ENCODE measurements at regions not wholly inside any gene's neighbourhood (a gene's known extent, or its start where the extent isn't known, plus 50 kb on each side); places are given as distances from the start of the nearest gene placed in this dataset.

DNA sequence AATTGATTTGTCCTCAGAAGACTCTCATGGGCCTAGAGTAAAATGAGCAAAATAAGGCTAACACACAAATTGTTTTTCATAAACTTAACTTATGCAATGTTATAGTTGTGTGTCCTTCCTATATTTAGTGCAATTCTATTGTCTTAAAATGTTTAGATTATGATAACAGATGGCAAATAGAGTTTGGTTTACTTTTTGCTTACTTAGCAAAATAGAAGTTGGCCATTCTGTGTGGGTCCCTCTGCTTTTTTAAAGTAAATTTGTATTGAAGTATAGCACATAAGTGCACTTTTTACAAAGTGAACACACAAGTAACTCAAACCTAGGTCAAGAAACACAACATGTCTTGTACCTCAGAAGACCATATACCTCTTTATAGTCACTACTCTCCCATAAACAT is 150.6 kb upstream of the RARB start:
- DNase-seq (ENCODE audit: extremely low spot score), result no peak
- H3K27ac ChIP-seq (replicated peaks in 1 of 4), result no peak overlapping the region
- no peaks in the 10 kb centered on the region for H3K9me3 ChIP-seq
- TF ChIP-seq POLR2A (IDR thresholded peaks at IDR 0.05; ENCODE audit: low read depth) (no peak), EP300 (IDR thresholded peaks at IDR 0.05) (no peak), POLR2AphosphoS5 (IDR thresholded peaks at IDR 0.05) (no peak)
- TF ChIP-seq, protein P1, sequence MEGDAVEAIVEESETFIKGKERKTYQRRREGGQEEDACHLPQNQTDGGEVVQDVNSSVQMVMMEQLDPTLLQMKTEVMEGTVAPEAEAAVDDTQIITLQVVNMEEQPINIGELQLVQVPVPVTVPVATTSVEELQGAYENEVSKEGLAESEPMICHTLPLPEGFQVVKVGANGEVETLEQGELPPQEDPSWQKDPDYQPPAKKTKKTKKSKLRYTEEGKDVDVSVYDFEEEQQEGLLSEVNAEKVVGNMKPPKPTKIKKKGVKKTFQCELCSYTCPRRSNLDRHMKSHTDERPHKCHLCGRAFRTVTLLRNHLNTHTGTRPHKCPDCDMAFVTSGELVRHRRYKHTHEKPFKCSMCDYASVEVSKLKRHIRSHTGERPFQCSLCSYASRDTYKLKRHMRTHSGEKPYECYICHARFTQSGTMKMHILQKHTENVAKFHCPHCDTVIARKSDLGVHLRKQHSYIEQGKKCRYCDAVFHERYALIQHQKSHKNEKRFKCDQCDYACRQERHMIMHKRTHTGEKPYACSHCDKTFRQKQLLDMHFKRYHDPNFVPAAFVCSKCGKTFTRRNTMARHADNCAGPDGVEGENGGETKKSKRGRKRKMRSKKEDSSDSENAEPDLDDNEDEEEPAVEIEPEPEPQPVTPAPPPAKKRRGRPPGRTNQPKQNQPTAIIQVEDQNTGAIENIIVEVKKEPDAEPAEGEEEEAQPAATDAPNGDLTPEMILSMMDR (IDR thresholded peaks at IDR 0.05), result no peak
- H3K4me3 ChIP-seq, result no peak overlapping the region
- H3K4me1 ChIP-seq, result peaks cover 0 to 13% (median 12%) of the 10 kb centered on the region in 4 donors
- intact Hi-C loops (cut with DNase I), result no loop called here
- H3K36me3 ChIP-seq, result no peaks in the 10 kb centered on the region
- no peaks in the 10 kb centered on the region for H3K27me3 ChIP-seq

DNA sequence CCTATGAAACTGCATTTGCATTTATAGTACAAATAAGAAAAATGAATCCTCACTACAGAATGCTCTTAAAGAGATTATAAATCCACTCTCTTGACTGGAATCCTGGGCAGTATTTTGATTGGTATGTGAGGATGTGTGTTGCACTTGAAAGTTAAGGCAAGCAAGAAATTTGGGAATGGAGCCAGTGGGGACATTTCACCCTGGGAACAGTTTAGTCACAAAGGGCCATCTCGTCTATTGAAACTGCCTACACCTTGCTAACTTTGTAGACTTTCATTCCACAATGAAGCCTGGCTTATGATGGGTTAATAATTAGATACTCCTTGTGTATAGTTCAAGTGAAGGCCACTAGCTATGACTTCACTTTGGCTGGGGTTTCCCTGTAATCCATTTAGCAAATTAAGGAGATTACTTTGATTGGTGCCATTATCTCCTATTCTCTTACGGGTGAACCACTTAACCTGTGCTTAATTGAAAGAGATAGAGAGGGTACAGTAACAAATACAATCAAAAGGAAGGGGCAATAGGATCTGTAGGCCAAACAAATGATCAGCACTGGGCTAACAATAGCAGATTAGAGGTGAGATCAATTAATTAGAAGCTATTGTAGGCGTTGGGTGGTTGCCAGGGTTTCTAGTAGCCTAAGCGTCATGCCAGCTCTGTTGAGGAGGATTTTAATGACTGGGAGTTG is 146.9 kb upstream of the RARB start:
- TF ChIP-seq POLR2A (IDR thresholded peaks at IDR 0.05; ENCODE audit: low read depth) (no peak), POLR2AphosphoS5 (IDR thresholded peaks at IDR 0.05) (no peak), EP300 (IDR thresholded peaks at IDR 0.05) (no peak)
- TF ChIP-seq, protein P1 (IDR thresholded peaks at IDR 0.05), result no peak
- Histone ChIP-seq H3K36me3 (no peaks in the 10 kb centered on the region), H3K4me1 (no peaks in the 10 kb centered on the region), H3K4me3 (no peak overlapping the region), H3K9me3 (no peaks in the 10 kb centered on the region), H3K27ac (replicated peaks in 1 of 4) (no peak overlapping the region), H3K27me3 (no peaks in the 10 kb centered on the region)
- intact Hi-C loops (cut with DNase I), result no loop called here
- DNase-seq (ENCODE audit: extremely low spot score), result peak; percentile 68
- 78% methylated on average over 4 of the region's 4 CpGs for WGBS

DNA sequence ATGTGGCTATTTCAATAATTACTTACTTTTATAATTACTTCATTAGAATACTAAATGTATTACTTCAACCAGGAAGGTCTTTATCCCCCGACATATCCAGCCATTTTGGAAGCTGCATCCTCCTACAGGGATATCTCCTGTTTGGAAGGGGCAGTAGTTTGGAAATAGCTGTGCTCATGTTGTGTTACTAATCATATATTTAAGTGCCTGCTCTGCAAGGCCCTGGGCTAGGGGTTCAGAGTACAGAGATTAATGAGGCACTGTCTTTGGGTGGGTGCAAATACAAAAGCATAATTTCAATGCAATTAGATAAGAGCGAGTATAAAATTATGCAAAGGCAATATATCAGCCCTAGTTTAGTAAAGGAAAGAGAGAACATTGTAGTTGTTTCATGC is 146.3 kb upstream of the RARB start:
- WGBS, result 97% methylated on average over 2 of the region's 2 CpGs
- no peaks in the 10 kb centered on the region for H3K4me1 ChIP-seq
- no peaks in the 10 kb centered on the region for H3K27me3 ChIP-seq
- intact Hi-C loops (cut with DNase I), result no loop called here
- no peak for DNase-seq (ENCODE audit: extremely low spot score)
- H3K4me3 ChIP-seq, result no peak overlapping the region
- no peak overlapping the region for H3K27ac ChIP-seq (replicated peaks in 1 of 4)
- TF ChIP-seq POLR2AphosphoS5 (IDR thresholded peaks at IDR 0.05) (no peak), EP300 (IDR thresholded peaks at IDR 0.05) (no peak), POLR2A (IDR thresholded peaks at IDR 0.05; ENCODE audit: low read depth) (no peak)
- TF ChIP-seq, protein P1 (IDR thresholded peaks at IDR 0.05), result no peak
- H3K36me3 ChIP-seq, result no peaks in the 10 kb centered on the region
- H3K9me3 ChIP-seq, result no peaks in the 10 kb centered on the region

DNA sequence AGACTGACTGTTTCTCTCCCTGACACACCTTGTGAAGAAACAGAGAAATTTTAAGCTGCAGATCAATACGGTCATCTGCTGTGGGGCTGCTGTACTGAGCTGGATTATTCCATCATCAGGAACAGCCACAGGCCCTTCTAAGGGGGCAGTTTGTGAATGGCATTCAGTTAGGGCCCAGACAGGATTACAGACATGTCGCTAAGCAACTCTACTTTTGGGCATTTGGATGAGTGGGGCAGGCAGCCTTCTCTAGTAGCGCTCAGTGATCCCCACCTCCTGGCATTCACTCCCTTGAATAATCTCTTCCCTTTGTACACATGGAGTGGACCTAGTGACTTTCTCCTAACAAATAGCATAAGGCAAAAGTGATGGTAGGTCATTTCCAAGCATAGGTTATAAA is 144.4 kb upstream of the RARB start:
- no peak for TF ChIP-seq POLR2A (IDR thresholded peaks at IDR 0.05; ENCODE audit: low read depth)
- TF ChIP-seq POLR2AphosphoS5 (IDR thresholded peaks at IDR 0.05), result no peak
- no peaks in the 10 kb centered on the region for H3K9me3 ChIP-seq
- WGBS, result 92% methylated on average over 3 of the region's 3 CpGs
- H3K36me3 ChIP-seq, result no peaks in the 10 kb centered on the region
- peaks cover 0 to 7% (median 7%) of the 10 kb centered on the region in 4 donors for H3K4me1 ChIP-seq
- intact Hi-C loops (cut with DNase I), result no loop called here
- H3K27me3 ChIP-seq, result no peaks in the 10 kb centered on the region
- no peak overlapping the region for H3K4me3 ChIP-seq
- no peak overlapping the region for H3K27ac ChIP-seq (replicated peaks in 1 of 4)
- peak; percentile 66 for DNase-seq (ENCODE audit: extremely low spot score)

DNA sequence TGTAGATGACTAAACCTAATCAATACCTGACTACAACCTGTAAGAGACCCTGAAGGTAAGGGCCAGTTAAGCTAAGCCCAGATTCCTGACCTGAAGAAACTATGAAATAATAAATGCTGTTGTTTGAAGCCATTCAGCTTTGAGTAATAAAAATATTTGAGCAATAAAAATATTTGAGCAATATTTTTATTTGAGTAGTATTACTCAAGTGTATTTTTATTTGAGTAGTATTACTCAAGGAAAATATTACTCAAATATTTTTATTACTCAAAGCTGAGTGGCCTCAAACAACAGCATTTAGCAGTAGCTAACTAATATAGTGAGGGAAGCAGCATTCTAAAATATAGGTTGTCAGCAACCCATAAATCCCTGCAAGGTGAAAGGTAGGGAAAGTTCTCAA is 143.8 kb upstream of the RARB start:
- intact Hi-C loops (cut with DNase I), result no loop called here
- H3K4me1 ChIP-seq, result peaks cover 0 to 13% (median 12%) of the 10 kb centered on the region in 4 donors

More for the DNA sequence above, 143.8 kb upstream of the RARB start:
- Histone ChIP-seq H3K27me3 (no peaks in the 10 kb centered on the region), H3K27ac (replicated peaks in 1 of 4) (no peak overlapping the region), H3K9me3 (no peaks in the 10 kb centered on the region), H3K4me3 (no peak overlapping the region), H3K36me3 (no peaks in the 10 kb centered on the region)
- DNase-seq (ENCODE audit: extremely low spot score), result peak; percentile 37
- TF ChIP-seq POLR2A (IDR thresholded peaks at IDR 0.05; ENCODE audit: low read depth) (no peak), POLR2AphosphoS5 (IDR thresholded peaks at IDR 0.05) (no peak), EP300 (IDR thresholded peaks at IDR 0.05) (no peak)
- TF ChIP-seq, protein P1 (IDR thresholded peaks at IDR 0.05), result no peak

All from esophagus muscularis mucosa (tissue), 4 donors.